ENCODE measurements at regions not wholly inside any gene's neighbourhood (a gene's known extent, or its start where the extent isn't known, plus 50 kb on each side); places are given as distances from the start of the nearest gene placed in this dataset.

- H3K36me3 ChIP-seq (ENCODE audit: control insufficient read depth, insufficient read depth, low read length): no peaks in the 10 kb centered on the region
- H3K4me3 ChIP-seq (ENCODE audit: insufficient read depth, low read depth, low read length, poor library complexity, severe bottlenecking): no peak overlapping the region
- no peaks in the 10 kb centered on the region for H3K27me3 ChIP-seq (replicated peaks; ENCODE audit: control insufficient read depth, insufficient read depth, low read length, poor library complexity, severe bottlenecking)
- DNase-seq: no peak
- no peak overlapping the region for H3K27ac ChIP-seq (ENCODE audit: insufficient read depth, low read length, poor library complexity, severe bottlenecking)
- H3K4me1 ChIP-seq (ENCODE audit: control insufficient read depth, insufficient read depth, low read length, poor library complexity, severe bottlenecking): peaks cover 5% of the 10 kb centered on the region
- no peaks in the 10 kb centered on the region for H3K9me3 ChIP-seq (ENCODE audit: control insufficient read depth, low read length)
These were observed 533.7 kb upstream of the CHAC2 start for GRCh38 chr2:53233759-53234547.

- Histone ChIP-seq H3K9me3 (ENCODE audit: control insufficient read depth, low read length) (no peaks in the 10 kb centered on the region), H3K4me3 (ENCODE audit: insufficient read depth, low read depth, low read length, poor library complexity, severe bottlenecking) (no peak overlapping the region), H3K4me1 (ENCODE audit: control insufficient read depth, insufficient read depth, low read length, poor library complexity, severe bottlenecking) (peaks cover 5% of the 10 kb centered on the region), H3K36me3 (ENCODE audit: control insufficient read depth, insufficient read depth, low read length) (no peaks in the 10 kb centered on the region), H3K27me3 (replicated peaks; ENCODE audit: control insufficient read depth, insufficient read depth, low read length, poor library complexity, severe bottlenecking) (no peaks in the 10 kb centered on the region), H3K27ac (ENCODE audit: insufficient read depth, low read length, poor library complexity, severe bottlenecking) (no peak overlapping the region)
- no peak for DNase-seq
These were observed 535.7 kb upstream of the CHAC2 start for GRCh38 chr2:53231908-53232307.

- no peak for DNase-seq
- Histone ChIP-seq H3K27me3 (replicated peaks; ENCODE audit: control insufficient read depth, insufficient read depth, low read length, poor library complexity, severe bottlenecking) (no peaks in the 10 kb centered on the region), H3K4me1 (ENCODE audit: control insufficient read depth, insufficient read depth, low read length, poor library complexity, severe bottlenecking) (peaks cover 5% of the 10 kb centered on the region), H3K9me3 (ENCODE audit: control insufficient read depth, low read length) (no peaks in the 10 kb centered on the region), H3K4me3 (ENCODE audit: insufficient read depth, low read depth, low read length, poor library complexity, severe bottlenecking) (no peak overlapping the region), H3K36me3 (ENCODE audit: control insufficient read depth, insufficient read depth, low read length) (no peaks in the 10 kb centered on the region), H3K27ac (ENCODE audit: insufficient read depth, low read length, poor library complexity, severe bottlenecking) (no peak overlapping the region)
These were observed 536.9 kb upstream of the CHAC2 start for GRCh38 chr2:53230691-53231090.

GRCh38 chr2:53227535-53227934, 540.1 kb upstream of the CHAC2 start:
- Histone ChIP-seq H3K4me3 (ENCODE audit: insufficient read depth, low read depth, low read length, poor library complexity, severe bottlenecking) (no peak overlapping the region), H3K27ac (ENCODE audit: insufficient read depth, low read length, poor library complexity, severe bottlenecking) (no peak overlapping the region), H3K27me3 (replicated peaks; ENCODE audit: control insufficient read depth, insufficient read depth, low read length, poor library complexity, severe bottlenecking) (no peaks in the 10 kb centered on the region), H3K9me3 (ENCODE audit: control insufficient read depth, low read length) (no peaks in the 10 kb centered on the region), H3K36me3 (ENCODE audit: control insufficient read depth, insufficient read depth, low read length) (no peaks in the 10 kb centered on the region), H3K4me1 (ENCODE audit: control insufficient read depth, insufficient read depth, low read length, poor library complexity, severe bottlenecking) (peaks cover 5% of the 10 kb centered on the region)
- DNase-seq: no peak

GRCh38 chr2:53220969-53221368, 546.6 kb upstream of the CHAC2 start:
- no peak overlapping the region for H3K4me3 ChIP-seq (ENCODE audit: insufficient read depth, low read depth, low read length, poor library complexity, severe bottlenecking)
- H3K4me1 ChIP-seq (ENCODE audit: control insufficient read depth, insufficient read depth, low read length, poor library complexity, severe bottlenecking): no peaks in the 10 kb centered on the region
- no peak overlapping the region for H3K27ac ChIP-seq (ENCODE audit: insufficient read depth, low read length, poor library complexity, severe bottlenecking)
- H3K36me3 ChIP-seq (ENCODE audit: control insufficient read depth, insufficient read depth, low read length): no peaks in the 10 kb centered on the region
- no peaks in the 10 kb centered on the region for H3K9me3 ChIP-seq (ENCODE audit: control insufficient read depth, low read length)
- DNase-seq: no peak
- no peaks in the 10 kb centered on the region for H3K27me3 ChIP-seq (replicated peaks; ENCODE audit: control insufficient read depth, insufficient read depth, low read length, poor library complexity, severe bottlenecking)

GRCh38 chr2:53217250-53217649, 550.4 kb upstream of the CHAC2 start:
- Histone ChIP-seq H3K4me3 (ENCODE audit: insufficient read depth, low read depth, low read length, poor library complexity, severe bottlenecking) (no peak overlapping the region), H3K27me3 (replicated peaks; ENCODE audit: control insufficient read depth, insufficient read depth, low read length, poor library complexity, severe bottlenecking) (no peaks in the 10 kb centered on the region), H3K27ac (ENCODE audit: insufficient read depth, low read length, poor library complexity, severe bottlenecking) (no peak overlapping the region), H3K9me3 (ENCODE audit: control insufficient read depth, low read length) (no peaks in the 10 kb centered on the region), H3K36me3 (ENCODE audit: control insufficient read depth, insufficient read depth, low read length) (no peaks in the 10 kb centered on the region), H3K4me1 (ENCODE audit: control insufficient read depth, insufficient read depth, low read length, poor library complexity, severe bottlenecking) (no peaks in the 10 kb centered on the region)
- DNase-seq: no peak

GRCh38 chr2:53216805-53217204, 550.8 kb upstream of the CHAC2 start:
- no peaks in the 10 kb centered on the region for H3K36me3 ChIP-seq (ENCODE audit: control insufficient read depth, insufficient read depth, low read length)
- no peaks in the 10 kb centered on the region for H3K9me3 ChIP-seq (ENCODE audit: control insufficient read depth, low read length)
- H3K4me1 ChIP-seq (ENCODE audit: control insufficient read depth, insufficient read depth, low read length, poor library complexity, severe bottlenecking): no peaks in the 10 kb centered on the region
- DNase-seq: no peak
- H3K4me3 ChIP-seq (ENCODE audit: insufficient read depth, low read depth, low read length, poor library complexity, severe bottlenecking): no peak overlapping the region
- no peak overlapping the region for H3K27ac ChIP-seq (ENCODE audit: insufficient read depth, low read length, poor library complexity, severe bottlenecking)
- no peaks in the 10 kb centered on the region for H3K27me3 ChIP-seq (replicated peaks; ENCODE audit: control insufficient read depth, insufficient read depth, low read length, poor library complexity, severe bottlenecking)

- no peaks in the 10 kb centered on the region for H3K4me1 ChIP-seq (ENCODE audit: control insufficient read depth, insufficient read depth, low read length, poor library complexity, severe bottlenecking)
- H3K27ac ChIP-seq (ENCODE audit: insufficient read depth, low read length, poor library complexity, severe bottlenecking): no peak overlapping the region
- H3K4me3 ChIP-seq (ENCODE audit: insufficient read depth, low read depth, low read length, poor library complexity, severe bottlenecking): no peak overlapping the region
- no peak for DNase-seq
- H3K27me3 ChIP-seq (replicated peaks; ENCODE audit: control insufficient read depth, insufficient read depth, low read length, poor library complexity, severe bottlenecking): no peaks in the 10 kb centered on the region
- H3K36me3 ChIP-seq (ENCODE audit: control insufficient read depth, insufficient read depth, low read length): no peaks in the 10 kb centered on the region
- H3K9me3 ChIP-seq (ENCODE audit: control insufficient read depth, low read length): no peaks in the 10 kb centered on the region
These were observed 555.0 kb upstream of the CHAC2 start for GRCh38 chr2:53212576-53212975.

- no peak overlapping the region for H3K27ac ChIP-seq (ENCODE audit: insufficient read depth, low read length, poor library complexity, severe bottlenecking)
- H3K9me3 ChIP-seq (ENCODE audit: control insufficient read depth, low read length): no peaks in the 10 kb centered on the region
- H3K4me1 ChIP-seq (ENCODE audit: control insufficient read depth, insufficient read depth, low read length, poor library complexity, severe bottlenecking): no peaks in the 10 kb centered on the region
- DNase-seq: no peak
- H3K4me3 ChIP-seq (ENCODE audit: insufficient read depth, low read depth, low read length, poor library complexity, severe bottlenecking): no peak overlapping the region
- H3K36me3 ChIP-seq (ENCODE audit: control insufficient read depth, insufficient read depth, low read length): no peaks in the 10 kb centered on the region
- H3K27me3 ChIP-seq (replicated peaks; ENCODE audit: control insufficient read depth, insufficient read depth, low read length, poor library complexity, severe bottlenecking): no peaks in the 10 kb centered on the region
These were observed 556.3 kb upstream of the CHAC2 start for GRCh38 chr2:53211201-53211774.

GRCh38 chr2:53210538-53210937, 557.1 kb upstream of the CHAC2 start:
- no peak overlapping the region for H3K4me3 ChIP-seq (ENCODE audit: insufficient read depth, low read depth, low read length, poor library complexity, severe bottlenecking)
- H3K9me3 ChIP-seq (ENCODE audit: control insufficient read depth, low read length): no peaks in the 10 kb centered on the region
- no peak for DNase-seq
- H3K4me1 ChIP-seq (ENCODE audit: control insufficient read depth, insufficient read depth, low read length, poor library complexity, severe bottlenecking): no peaks in the 10 kb centered on the region
- H3K27ac ChIP-seq (ENCODE audit: insufficient read depth, low read length, poor library complexity, severe bottlenecking): no peak overlapping the region
- H3K36me3 ChIP-seq (ENCODE audit: control insufficient read depth, insufficient read depth, low read length): no peaks in the 10 kb centered on the region
- no peaks in the 10 kb centered on the region for H3K27me3 ChIP-seq (replicated peaks; ENCODE audit: control insufficient read depth, insufficient read depth, low read length, poor library complexity, severe bottlenecking)

Data from effector memory CD4-positive, alpha-beta T cell (primary cell).